GM13976 (cell line): ENCODE measurements at regions not wholly inside any gene's neighbourhood (a gene's known extent, or its start where the extent isn't known, plus 50 kb on each side); places are given as distances from the start of the nearest gene placed in this dataset.

ENCODE experiments used
- DNase-seq: peaks from one replicate; pipeline ENCODE4 v3.0.0; 2012; ENCODE audit warnings: low spot score
- CTCF ChIP-seq: IDR thresholded peaks from 2 replicates; pipeline ENCODE4 v1.5.1; 2012; ENCODE audit warnings: borderline replicate concordance, mild to moderate bottlenecking; ENCODE audit not compliant: insufficient read depth; ENCODE audit errors: extremely low read depth, missing control alignments, control extremely low read depth
- in situ Hi-C: fragments of 300-500 bp; cut with MboI; formaldehyde crosslinking; loops from one replicate; pipeline ENCODE4 v1.12.0; 2022; ENCODE audit warnings: low sequenced_read_pairs, mixed read lengths, inconsistent platforms; ENCODE audit not compliant: unreplicated experiment

GRCh38 chr2:205902900-205903237 lies 183.1 kb downstream of the INO80D start:
- in situ Hi-C loops: no loop called here
- DNase-seq: no peak
- no peak for TF ChIP-seq CTCF

- in situ Hi-C loops: no loop called here
- no peak for TF ChIP-seq CTCF
- no peak for DNase-seq
These were observed 183.7 kb downstream of the INO80D start for GRCh38 chr2:205902041-205902899.

- no peak for TF ChIP-seq CTCF
- no peak for DNase-seq
- in situ Hi-C loops: no loop called here
These were observed 184.5 kb downstream of the INO80D start for GRCh38 chr2:205901491-205901890.

GRCh38 chr2:205898744-205899143 lies 187.2 kb downstream of the INO80D start:
- no peak for TF ChIP-seq CTCF
- in situ Hi-C loops: no loop called here
- no peak for DNase-seq

- in situ Hi-C loops: no loop called here
- TF ChIP-seq CTCF: no peak
- DNase-seq: no peak
These were observed 189.9 kb downstream of the INO80D start for GRCh38 chr2:205895981-205896655.

- DNase-seq: no peak
- no peak for TF ChIP-seq CTCF
- in situ Hi-C loops: no loop called here
These were observed 193.2 kb downstream of the INO80D start for GRCh38 chr2:205892665-205893259.
